NCI-H2171 treated with DMSO at 0.1 percent for 48 hours (cell line): ENCODE measurements at regions not wholly inside any gene's neighbourhood (a gene's known extent, or its start where the extent isn't known, plus 50 kb on each side); places are given as distances from the start of the nearest gene placed in this dataset.
"Not testable (repeated sequence)": the region's sequence is repeated elsewhere in the genome, so short reads cannot be mapped to it uniquely, and the experiment has no call there.

ENCODE experiments used
- DNase-seq: peaks from one replicate; lab custom pipeline; 2025; lab: John Stamatoyannopoulos, UW

GRCh38 chr1:60553730-60554129 lies 480.2 kb upstream of the C1orf87 start:
- no peak for DNase-seq

GRCh38 chr1:60547821-60548220 lies 474.3 kb upstream of the C1orf87 start:
- no peak for DNase-seq

GRCh38 chr1:60541831-60542532 lies 468.4 kb upstream of the C1orf87 start:
- DNase-seq, result no peak

- DNase-seq, result no peak
These were observed 466.6 kb upstream of the C1orf87 start for GRCh38 chr1:60540141-60540540.

GRCh38 chr1:60535713-60536112 lies 462.1 kb upstream of the C1orf87 start:
- no peak for DNase-seq

- DNase-seq, result no peak
These were observed 454.0 kb upstream of the C1orf87 start for GRCh38 chr1:60527567-60527966.

GRCh38 chr1:60516996-60517395 lies 443.4 kb upstream of the C1orf87 start:
- peak; percentile 24 for DNase-seq

- DNase-seq, result no peak
These were observed 436.6 kb upstream of the C1orf87 start for GRCh38 chr1:60510162-60510561.

- DNase-seq, result no peak
These were observed 430.8 kb upstream of the C1orf87 start for GRCh38 chr1:60504206-60504840.

- peak; percentile 70 for DNase-seq
These were observed 429.8 kb upstream of the C1orf87 start for GRCh38 chr1:60503266-60503925.

- DNase-seq, result no peak
These were observed 428.9 kb upstream of the C1orf87 start for GRCh38 chr1:60502506-60502905.

GRCh38 chr1:60489916-60490480 lies 416.4 kb upstream of the C1orf87 start:
- DNase-seq, result not testable (repeated sequence)

GRCh38 chr1:60488847-60489246 lies 415.3 kb upstream of the C1orf87 start:
- DNase-seq, result no peak

GRCh38 chr1:60487565-60488345 lies 414.2 kb upstream of the C1orf87 start:
- DNase-seq, result no peak

GRCh38 chr1:60483509-60483908 lies 409.9 kb upstream of the C1orf87 start:
- no peak for DNase-seq

GRCh38 chr1:60470246-60470645 lies 396.7 kb upstream of the C1orf87 start:
- no peak for DNase-seq

GRCh38 chr1:60463786-60464185 lies 390.2 kb upstream of the C1orf87 start:
- DNase-seq, result no peak

GRCh38 chr1:60463146-60463545 lies 389.6 kb upstream of the C1orf87 start:
- no peak for DNase-seq

GRCh38 chr1:60461925-60462595 lies 388.5 kb upstream of the C1orf87 start:
- no peak for DNase-seq

GRCh38 chr1:60458111-60458510 lies 384.5 kb upstream of the C1orf87 start:
- no peak for DNase-seq

- DNase-seq, result no peak
These were observed 376.3 kb upstream of the C1orf87 start for GRCh38 chr1:60449876-60450275.

- DNase-seq, result no peak
These were observed 375.3 kb upstream of the C1orf87 start for GRCh38 chr1:60448850-60449249.
